ENCODE measurements at regions not wholly inside any gene's neighbourhood (a gene's known extent, or its start where the extent isn't known, plus 50 kb on each side); places are given as distances from the start of the nearest gene placed in this dataset.

GRCh38 chr6:17022604-17023003 is 79.2 kb upstream of the STMND1 start:
- no peak overlapping the region for H3K4me2 ChIP-seq (ENCODE audit: low read depth, low read length)
- no peak overlapping the region for H3K14ac ChIP-seq (replicated peaks; ENCODE audit: low read depth, low read length)
- no peak for DNase-seq
- intact Hi-C loops (cut with micrococcal nuclease) = no loop called here
- no peak overlapping the region for H3K27ac ChIP-seq (ENCODE audit: insufficient read depth, low read length)
- H4K5ac ChIP-seq (ENCODE audit: low read depth, low read length) = no peak overlapping the region
- no peak overlapping the region for H2BK5ac ChIP-seq (ENCODE audit: low read depth, low read length, poor library complexity, severe bottlenecking)
- no peaks in the 10 kb centered on the region for H3K27me3 ChIP-seq (ENCODE audit: control insufficient read depth, insufficient read depth, low read length)
- H4K20me1 ChIP-seq (ENCODE audit: insufficient read depth, low read length) = no peaks in the 10 kb centered on the region
- no peak overlapping the region for H3K56ac ChIP-seq (ENCODE audit: extremely low read depth, insufficient read depth, low read length)
- no peak overlapping the region for H2AK5ac ChIP-seq (ENCODE audit: low read depth, low read length)
- H3K23ac ChIP-seq (ENCODE audit: low read depth, low read length) = no peak overlapping the region
- TF ChIP-seq SMC3 (IDR thresholded peaks at IDR 0.05; ENCODE audit: low read depth, low read length) (no peak), MAZ (IDR thresholded peaks at IDR 0.05; ENCODE audit: borderline replicate concordance, low read depth, low read length) (no peak), BHLHE40 (IDR thresholded peaks at IDR 0.05; ENCODE audit: low read depth, low read length) (no peak)
- ATAC-seq (ENCODE audit: low read depth) = no peak
- no peaks in the 10 kb centered on the region; the same call in 1 of the 2 replicates for H3K9me3 ChIP-seq (ENCODE audit: control insufficient read depth, insufficient read depth, low read length)
- H3K79me1 ChIP-seq (ENCODE audit: low read depth in 1 of 2, low read length in 2 of 2) = no peaks in the 10 kb centered on the region
- H2BK15ac ChIP-seq (ENCODE audit: low read depth, low read length) = no peak overlapping the region; the same call in 2 of the 3 replicates
- dilution Hi-C loops (cut with HindIII; ENCODE audit: low sequenced_read_pairs, unreplicated experiment) = no loop called here
- H3K4ac ChIP-seq (ENCODE audit: low read depth, low read length) = no peak overlapping the region
- no peak overlapping the region for H2BK120ac ChIP-seq (ENCODE audit: low read depth, low read length)
- no peak overlapping the region for H3K9ac ChIP-seq (ENCODE audit: low read depth, low read length)
- H2AFZ ChIP-seq (replicated peaks; ENCODE audit: low read length, poor library complexity) = no peak overlapping the region
- H4K91ac ChIP-seq (ENCODE audit: insufficient read depth, low read depth, low read length) = no peak overlapping the region
- H3K18ac ChIP-seq (ENCODE audit: low read depth, low read length) = no peak overlapping the region
- no peak overlapping the region for H2BK20ac ChIP-seq (ENCODE audit: low read depth, low read length)
- CTCF ChIA-PET = no interaction called here
- no TSS peak for BruUV-seq (replicated peaks)
- H3K4me3 ChIP-seq (ENCODE audit: insufficient read depth, low read depth, low read length) = no peak overlapping the region
- in situ Hi-C loops (cut with MboI; ENCODE audit: low sequenced_read_pairs) = no loop called here
- H4K8ac ChIP-seq (ENCODE audit: low read depth in 2 of 2, low read length in 2 of 2) = no peak overlapping the region
- POLR2A ChIA-PET (ENCODE audit: unreplicated experiment) = interaction anchor here (0.6 kb wide), 1 partner anchor 63 kb away, joined by 3 read pairs; no protein-coding TSS in a partner anchor
- H3K36me3 ChIP-seq (ENCODE audit: control insufficient read depth, insufficient read depth, low read length) = no peaks in the 10 kb centered on the region
- H3K4me1 ChIP-seq (ENCODE audit: control insufficient read depth, insufficient read depth, low read length) = peaks cover 4% of the 10 kb centered on the region
- H2AK9ac ChIP-seq (replicated peaks; ENCODE audit: low read depth, low read length, poor library complexity) = no peak overlapping the region
- H3K9me1 ChIP-seq (ENCODE audit: insufficient read depth, low read length) = 0 out of 2 replicates have a peak, but pooled peaks cover 2% of the 10 kb centered on the region
- WGBS, 2 experiments (ENCODE audit: extremely low coverage in 2 of 2, insufficient read length in 1 of 2) = no CpG with 5 or more reads among the region's 3 CpGs
